Uterus (tissue), 2 donors: ENCODE measurements at regions not wholly inside any gene's neighbourhood (a gene's known extent, or its start where the extent isn't known, plus 50 kb on each side); places are given as distances from the start of the nearest gene placed in this dataset.

Source experiments
- CTCF ChIP-seq, 4 experiments: fragments of 200-600 bp in 2 of 4; fragments of 450-650 bp in 2 of 4; sonication (generic) in 2 of 4; IDR thresholded peaks; one replicate each; pipeline ENCODE4 v1.5.1; 2016 to 2019; ENCODE audit warnings: antibody characterized with exemption in 4 of 4, mild to moderate bottlenecking in 2 of 4, moderate library complexity in 1 of 4
- POLR2A ChIP-seq, 2 donors: fragments of 450-650 bp; IDR thresholded peaks; one replicate each; pipeline ENCODE4 v1.6.1; 2016; ENCODE audit warnings: antibody characterized with exemption in 2 of 2, mild to moderate bottlenecking in 1 of 2, moderate library complexity in 1 of 2

DNA sequence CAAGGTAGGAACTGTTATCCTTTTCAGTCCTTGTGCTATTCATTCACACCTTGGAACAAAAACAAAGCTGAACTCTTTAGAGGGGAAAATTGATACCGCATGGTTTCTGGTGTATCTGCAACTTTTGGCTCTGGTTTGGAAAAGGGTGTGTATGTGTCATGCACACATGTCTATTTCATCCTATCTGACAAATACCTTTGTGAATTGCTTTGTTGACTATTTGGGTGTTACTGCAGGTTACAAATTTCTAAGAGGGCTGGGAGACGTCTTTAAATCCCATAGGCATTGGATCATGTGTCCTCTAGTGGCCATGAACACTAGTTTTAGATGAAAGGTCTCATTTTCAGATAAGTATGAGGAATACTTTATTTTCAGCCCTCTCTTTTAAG lies 59.9 kb upstream of the IFNG-AS1 start:
- TF ChIP-seq CTCF (IDR thresholded peaks at IDR 0.05): no peak
- TF ChIP-seq POLR2A (IDR thresholded peaks at IDR 0.05): no peak
